CD4-positive, alpha-beta T cell treated with Interleukin-6 for 4 hours (primary cell): ENCODE measurements at regions not wholly inside any gene's neighbourhood (a gene's known extent, or its start where the extent isn't known, plus 50 kb on each side); places are given as distances from the start of the nearest gene placed in this dataset.
"Not testable (repeated sequence)": the region's sequence is repeated elsewhere in the genome, so short reads cannot be mapped to it uniquely, and the experiment has no call there.

ENCODE experiments used
- DNase-seq: peaks from one replicate; pipeline ENCODE4 v3.0.0-alpha.2; 2020; ENCODE audit warnings: mixed read lengths

DNA sequence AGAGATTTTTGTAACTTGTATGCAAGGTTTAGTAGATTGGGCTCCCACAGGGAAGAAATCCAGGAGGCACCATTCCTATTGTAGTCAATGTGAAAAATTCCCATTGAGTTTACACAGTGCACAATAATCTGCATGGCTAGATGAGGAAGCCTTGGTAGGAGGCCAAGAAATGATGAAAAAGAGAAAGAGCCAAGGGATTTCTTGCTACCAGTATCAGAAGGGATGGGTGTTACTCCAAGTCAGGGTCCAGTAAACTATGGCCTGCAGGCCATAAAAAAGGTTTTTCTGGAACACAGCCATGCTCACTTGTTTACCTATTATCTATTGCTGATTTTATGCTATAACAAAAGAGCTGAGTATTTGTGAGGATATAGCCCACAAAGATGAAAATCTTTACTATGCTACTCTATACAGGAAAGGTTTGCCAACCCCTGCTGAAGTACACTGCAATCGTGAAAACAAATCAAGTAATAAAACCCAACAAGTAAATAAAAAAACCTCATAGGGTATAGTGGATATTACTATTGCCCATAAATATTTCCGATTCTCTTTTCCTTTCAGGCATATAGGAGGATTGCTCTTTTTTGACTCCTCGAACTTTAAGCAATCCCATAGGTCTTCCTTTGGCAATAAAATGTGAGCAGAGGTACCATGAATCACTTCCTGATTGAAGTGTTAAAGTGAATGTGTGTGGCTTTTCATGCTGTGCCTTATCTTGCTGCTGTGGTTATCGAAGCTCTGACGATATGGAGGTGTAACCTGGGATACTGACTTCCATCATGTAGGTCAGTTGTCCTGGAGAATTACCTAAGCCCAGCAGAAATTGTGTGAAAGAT, 256.3 kb upstream of the MAGI2 start:
- no peak for DNase-seq

DNA sequence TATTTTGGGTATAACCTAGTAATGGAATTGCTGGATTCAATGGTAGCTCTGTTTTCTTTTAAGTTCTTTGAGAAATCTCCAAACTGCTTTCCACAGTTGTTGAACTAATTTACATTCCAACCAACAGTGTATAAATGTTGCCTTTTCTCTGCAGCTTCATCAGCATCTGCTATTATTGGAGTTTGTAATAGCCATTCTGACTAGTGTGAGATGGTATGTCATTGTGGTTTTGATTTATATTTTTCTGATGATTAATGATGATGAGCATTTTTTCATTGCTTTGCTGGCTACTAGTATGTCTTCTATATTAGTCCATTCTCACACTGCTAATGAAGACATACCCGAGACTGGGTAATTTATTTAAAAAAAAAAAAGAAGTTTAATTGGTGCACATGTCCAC, 248.6 kb upstream of the MAGI2 start:
- DNase-seq = no peak

DNA sequence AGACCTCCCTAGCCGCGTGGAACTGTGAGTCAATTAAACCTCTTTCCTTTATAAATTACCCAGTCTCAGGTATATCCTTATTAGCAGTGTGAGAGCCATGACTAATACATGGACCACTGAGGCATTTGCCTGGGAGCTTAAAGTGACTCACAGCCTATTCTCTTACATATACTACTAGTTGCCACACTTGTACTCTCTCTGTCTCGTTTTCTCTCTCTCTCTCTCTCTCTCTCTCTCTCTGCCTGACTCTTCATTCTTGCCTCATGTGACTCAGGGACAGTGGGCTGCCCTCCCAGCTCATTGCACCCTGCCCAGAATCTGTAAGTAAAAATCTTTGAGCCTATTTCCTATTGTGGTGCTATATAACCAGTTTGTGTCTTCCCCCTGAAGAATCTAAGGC, 238.5 kb upstream of the MAGI2 start:
- DNase-seq = no peak

DNA sequence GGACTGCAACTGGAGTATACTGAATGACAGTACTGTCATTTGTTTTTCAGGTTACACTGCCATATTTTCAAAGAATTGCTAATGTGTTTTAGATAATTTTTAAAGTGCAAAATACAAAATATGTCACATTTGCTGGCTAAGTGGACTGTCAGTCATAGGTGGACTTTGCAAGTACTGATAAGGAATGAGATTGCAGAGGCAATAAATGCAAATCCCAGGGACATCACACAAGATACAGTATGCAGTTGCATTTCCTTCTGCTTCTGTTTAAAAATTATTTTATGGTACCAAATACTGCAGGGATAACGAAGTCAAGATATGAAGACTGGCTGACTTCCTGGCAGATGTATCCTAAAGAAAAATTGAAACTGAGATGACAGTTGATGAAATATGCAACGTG, 237.6 kb upstream of the MAGI2 start:
- DNase-seq = no peak

DNA sequence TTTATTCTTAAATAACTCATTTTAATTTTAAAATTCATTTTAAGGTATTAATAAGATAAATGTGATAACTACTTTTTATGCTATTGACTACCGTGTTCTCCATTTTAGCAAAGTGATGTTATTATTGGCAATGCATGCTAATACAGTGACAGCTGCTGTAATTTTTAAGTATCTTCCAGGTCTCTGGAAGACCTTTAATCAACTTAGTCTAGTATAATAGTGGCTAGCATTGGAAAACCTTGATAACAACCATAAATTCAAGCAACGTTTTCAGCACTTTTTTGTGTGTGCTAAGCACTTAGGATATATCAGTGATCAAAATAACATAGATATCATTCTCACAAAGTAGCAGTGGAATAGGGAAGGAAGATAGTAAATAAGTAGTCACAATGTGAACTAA, 230.9 kb upstream of the MAGI2 start:
- DNase-seq = no peak

DNA sequence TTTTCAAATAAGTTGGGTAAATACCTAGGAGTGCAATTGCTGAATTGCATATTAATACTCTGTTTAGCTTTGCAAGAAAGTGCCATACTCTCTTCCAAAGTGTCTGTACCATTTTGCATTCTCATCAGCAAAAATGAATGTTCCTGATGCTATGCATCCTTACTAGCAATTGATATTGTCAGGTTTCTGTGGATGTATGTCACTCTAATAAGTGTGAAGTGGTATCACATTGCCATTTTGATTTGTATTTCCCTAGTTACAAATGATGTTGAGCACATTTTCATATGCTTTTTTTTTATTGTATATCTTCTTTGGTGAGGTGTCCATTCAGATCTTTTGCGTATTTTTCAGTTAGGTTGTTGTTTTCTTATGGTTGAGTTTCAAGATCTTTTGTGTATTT, 230.4 kb upstream of the MAGI2 start:
- no peak for DNase-seq

DNA sequence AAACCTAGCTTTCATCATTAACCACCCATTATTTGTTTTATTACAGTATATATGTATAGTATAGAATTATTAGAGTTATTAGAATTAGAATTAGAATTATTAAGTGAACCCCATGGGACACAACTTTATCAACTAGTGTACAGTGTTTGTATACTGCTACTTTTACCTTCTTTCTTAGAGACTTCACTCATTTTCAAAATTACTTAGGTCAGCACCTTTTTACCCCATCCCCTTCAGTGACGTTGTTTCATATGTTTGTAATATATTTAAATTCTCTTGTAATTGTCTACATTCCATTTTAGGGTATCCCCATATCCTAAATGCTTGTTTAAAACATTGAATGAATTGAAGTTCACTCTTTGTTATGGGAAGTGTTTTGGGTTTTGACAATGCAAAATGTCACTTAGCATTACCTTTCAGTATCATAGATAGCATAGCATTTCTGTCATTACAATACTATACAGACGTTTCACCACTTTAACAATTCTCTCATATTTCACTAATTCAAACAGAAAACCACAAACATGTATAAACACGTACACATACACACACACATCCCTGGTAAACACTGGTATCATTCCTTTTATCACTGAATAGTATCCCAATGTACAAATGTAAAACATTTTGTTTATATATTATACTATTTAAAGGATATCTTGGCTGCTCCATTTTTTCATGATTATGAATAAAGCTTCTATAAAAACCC, 229.9 kb upstream of the MAGI2 start:
- no peak for DNase-seq

DNA sequence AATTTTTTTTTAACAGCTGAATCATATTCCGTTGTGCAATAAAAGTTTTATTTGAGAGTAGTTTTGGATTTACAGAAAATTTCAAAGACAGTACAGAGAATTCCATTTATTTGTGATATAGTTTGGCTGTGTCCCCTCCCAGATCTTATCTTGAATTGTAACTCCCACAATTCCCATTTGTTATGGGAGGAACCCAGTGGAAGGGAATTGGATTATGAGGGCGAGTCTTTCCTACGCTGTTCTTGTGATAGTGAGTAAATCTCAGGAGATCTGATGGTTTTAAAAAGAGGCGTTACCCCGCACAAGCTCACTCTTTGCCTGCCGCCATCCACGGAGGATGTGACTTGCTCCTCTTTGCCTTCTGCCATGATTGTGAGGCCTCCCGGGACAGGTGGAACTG, 228.0 kb upstream of the MAGI2 start:
- no peak for DNase-seq

DNA sequence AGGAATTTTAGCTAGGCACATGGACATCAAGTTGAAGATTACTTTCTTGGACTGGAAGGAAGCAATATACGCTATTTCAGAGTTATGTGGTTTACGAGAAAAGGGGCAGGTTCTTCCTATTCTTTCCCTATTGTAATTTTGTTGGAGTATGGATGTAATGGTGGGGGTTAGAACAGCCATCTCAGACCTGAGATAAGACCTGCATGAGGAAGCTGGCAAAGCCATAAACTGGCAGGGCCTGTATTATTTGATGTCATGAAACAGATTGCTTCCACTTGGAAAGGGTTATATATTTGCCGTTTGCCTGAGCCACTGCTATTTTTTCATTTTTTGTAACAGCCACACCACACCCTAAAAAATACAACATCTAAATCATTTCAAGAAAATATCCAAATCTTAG, 220.5 kb upstream of the MAGI2 start:
- DNase-seq = no peak

DNA sequence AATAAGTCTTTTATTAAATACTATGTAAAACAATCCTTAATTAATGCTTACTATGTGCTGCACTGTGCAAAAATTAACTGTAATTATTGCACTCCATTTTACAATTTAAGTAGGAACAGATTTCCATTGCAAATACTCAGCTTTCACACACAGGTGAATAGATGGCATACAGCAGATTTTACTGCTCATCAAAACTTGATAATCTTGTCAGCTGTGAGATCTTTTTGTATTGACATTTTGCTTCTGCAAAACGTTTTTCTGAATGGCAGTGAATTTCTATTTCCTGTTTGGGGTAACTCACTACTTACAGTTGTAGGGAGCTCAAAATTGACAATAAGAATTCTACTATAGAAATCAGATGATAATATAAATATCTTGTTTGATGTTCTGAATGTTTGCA, 220.0 kb upstream of the MAGI2 start:
- DNase-seq = no peak

DNA sequence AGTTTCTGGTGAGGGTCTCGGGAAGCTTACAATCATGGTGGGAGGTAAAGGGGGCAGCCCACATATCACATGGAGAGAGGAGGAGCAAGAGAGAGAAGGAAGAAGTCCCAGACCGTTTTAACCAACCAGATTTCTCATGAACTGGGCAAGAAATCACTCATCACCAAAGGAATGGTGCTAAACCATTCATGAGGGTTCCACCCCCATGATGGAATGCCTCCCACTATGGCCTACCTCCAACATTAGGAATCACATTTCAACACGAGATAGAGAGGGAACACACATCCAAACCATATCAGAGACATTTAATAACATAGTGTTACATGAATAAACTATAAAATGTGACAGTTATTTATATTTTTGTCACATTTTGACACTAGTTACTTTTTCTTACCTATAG, 214.8 kb upstream of the MAGI2 start:
- no peak for DNase-seq

DNA sequence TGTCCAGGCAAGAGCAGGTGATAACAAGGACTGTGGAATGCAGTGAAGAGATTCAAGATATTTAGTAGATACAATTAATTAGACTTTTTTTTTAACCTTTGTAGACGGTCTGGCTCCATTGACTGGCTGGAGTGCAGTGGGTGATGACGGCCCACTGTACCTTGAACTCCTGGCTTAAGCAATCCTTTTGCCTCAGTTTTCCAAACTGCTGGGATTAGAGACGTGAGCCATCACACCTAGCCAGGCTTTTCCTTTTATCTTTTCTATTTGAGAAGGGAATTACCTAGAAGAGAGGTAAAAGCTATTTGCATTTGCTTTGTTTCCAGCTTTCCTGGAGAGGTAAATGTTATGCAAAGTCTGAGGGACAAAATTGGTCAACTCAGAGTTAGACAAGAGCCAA, 213.0 kb upstream of the MAGI2 start:
- no peak for DNase-seq

DNA sequence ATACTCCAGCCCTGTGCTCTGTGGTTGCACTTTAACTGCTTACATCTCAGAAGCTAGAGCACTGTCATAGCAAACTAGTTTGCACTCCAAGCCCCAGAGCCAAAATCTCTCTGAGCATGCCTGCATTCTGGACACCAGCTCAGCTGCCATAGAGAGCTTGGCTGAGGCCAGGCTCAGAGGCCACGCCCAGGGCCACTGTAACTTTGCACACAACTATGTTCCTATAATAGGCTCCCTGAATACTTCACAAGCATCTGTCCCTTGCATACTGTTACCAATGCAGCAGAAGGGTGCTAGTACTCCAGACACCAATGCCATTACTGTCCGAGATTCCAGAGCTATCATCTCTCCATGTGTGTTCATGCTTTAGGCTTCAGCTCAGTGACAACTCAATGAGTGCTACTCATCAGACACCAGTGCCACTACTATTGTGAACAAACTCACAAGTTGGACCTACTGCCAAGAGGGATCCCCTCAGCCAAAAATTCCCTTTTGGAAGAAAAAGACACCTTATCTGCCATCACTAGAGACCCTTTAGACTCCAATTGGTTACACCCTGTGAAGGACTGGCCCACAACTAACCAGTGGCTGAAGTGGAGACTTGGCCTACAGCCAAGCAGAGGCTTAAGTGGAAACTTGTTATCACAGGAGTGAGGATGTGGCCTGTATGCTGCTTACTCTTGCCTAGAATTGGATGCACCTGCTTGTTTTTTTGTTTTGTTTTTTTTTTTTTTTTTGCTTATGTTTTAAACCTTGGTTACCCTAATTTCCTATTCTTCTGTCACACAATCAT, 211.6 kb upstream of the MAGI2 start:
- DNase-seq = no peak

DNA sequence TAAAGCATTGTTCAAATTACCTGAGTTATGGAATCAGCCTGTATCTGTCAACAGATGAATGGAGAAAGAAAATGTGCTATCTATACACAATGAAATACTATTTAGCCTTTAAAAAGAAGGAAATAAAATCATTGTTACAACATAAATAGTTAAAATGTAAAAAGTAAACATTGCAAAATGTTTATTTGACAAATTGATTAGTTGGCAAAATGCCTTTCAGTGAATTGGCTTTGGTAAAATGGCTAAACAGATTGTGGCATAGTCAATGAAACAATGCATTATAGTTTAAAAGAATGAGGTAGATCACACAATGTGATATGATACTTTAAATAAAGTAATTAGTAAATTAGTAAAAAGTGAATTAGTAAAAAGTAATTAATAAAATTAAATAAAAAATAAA, 204.8 kb upstream of the MAGI2 start:
- DNase-seq = no peak

DNA sequence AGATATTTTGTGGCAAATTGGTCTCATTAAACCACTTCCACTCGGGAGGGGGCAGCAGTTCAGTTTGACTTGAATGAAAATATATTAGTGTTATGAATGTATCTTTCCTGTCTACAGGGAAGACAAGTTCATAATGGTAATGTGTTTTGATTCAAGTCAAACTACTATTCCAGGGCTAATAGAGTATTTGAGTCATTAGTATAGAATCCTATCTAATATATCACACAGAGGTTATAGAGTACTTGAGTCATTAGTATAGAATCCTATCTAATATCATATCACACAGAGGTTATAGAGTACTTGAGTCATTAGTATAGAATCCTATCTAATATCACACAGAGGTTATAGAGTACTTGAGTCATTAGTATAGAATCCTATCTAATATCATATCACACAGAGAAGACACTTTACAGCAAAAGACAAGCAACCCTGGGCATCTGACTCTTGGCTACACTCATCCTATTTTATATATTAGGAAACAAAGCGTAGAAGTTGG, 199.7 kb upstream of the MAGI2 start:
- DNase-seq = no peak

DNA sequence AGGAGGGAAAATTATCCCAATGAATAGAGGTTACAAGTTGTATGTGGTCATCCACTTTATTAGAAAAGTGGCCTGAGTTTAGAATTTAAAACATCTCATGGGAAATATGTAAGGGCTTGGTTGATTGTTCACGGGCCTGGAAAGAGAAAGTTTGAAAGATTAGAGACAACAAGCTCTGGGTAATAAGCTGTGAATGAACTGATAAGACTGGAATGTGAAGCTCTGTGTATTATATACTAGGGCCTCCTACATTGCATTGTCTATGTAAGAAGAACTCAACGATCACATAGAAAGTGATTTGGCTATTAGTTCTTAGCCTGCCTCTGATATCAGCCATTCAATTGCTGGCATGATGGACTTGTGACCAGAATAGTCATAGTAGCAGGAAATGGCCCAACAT, 199.2 kb upstream of the MAGI2 start:
- no peak for DNase-seq

DNA sequence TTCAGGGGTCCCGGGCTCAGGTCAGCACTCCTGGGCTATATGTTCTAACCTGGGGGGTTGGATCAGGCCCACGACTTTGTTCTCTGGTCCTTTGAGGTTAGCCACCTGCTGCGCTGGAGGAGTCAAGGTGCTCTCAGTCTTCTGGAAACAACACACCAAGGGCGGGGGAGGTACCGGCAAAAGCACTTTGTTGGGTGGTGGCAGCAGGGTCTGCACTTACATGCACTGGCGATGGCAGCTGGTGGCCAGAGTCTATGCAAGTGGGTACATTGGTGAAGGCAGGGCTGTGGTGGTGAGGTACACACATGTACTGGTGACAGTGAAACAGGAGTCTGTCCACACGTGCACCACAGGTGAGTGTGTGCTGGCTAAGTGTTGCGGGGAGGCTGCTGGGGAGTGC, 194.2 kb upstream of the MAGI2 start:
- no peak for DNase-seq

DNA sequence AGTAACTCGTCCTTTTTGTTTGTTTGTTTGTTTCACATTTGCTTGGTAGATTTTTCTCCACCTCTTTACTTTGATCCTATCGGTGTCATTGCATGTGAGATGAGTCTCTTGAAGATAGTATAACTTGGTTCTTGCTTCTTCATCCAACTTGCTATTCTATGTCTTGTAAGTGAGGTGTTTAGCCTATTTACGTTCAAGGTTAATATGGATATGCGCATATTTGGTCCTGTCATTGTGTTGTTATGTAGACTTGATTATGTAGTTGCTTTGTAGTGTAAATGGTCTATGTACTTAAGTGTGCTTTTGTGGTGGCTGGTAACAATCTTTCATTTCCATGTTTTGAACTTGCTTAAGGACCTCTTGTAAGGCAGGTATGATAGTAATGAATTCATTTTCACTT, 192.8 kb upstream of the MAGI2 start:
- no peak for DNase-seq

DNA sequence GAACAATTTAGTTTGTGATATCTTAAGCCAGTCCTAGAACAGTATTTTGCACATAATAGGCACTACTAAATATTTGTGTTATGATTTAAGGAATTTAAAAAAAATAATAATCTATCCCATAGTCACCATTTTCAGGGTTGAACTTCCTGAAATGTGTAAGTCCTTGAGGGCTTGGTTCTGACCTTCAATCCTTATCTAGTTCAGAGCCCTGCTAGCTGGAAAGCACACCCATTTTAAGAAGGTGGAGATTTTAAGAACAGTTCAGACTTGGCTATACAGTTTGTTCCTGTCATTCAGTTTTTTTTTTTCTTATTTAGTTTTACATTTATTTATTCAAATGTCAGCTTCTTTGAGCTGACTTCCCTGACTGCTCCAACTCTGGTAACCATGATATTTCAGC, 183.4 kb upstream of the MAGI2 start:
- DNase-seq = no peak

DNA sequence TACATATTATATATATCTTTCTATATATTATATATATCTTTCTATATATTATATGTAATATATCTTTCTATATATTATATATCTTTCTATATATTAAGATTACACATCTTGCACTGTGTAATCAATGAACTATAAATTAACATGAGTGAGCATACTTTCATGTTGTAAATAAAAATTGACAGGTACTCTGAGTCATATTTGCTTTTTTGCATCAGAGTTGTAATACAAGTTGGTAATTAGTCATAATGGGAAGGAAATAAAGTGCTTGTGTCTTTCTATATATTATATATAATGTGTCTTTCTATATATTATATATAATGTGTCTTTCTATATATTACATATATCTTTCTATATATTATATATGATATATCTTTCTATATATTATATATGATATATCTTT, 172.5 kb upstream of the MAGI2 start:
- DNase-seq = not testable (repeated sequence)

DNA sequence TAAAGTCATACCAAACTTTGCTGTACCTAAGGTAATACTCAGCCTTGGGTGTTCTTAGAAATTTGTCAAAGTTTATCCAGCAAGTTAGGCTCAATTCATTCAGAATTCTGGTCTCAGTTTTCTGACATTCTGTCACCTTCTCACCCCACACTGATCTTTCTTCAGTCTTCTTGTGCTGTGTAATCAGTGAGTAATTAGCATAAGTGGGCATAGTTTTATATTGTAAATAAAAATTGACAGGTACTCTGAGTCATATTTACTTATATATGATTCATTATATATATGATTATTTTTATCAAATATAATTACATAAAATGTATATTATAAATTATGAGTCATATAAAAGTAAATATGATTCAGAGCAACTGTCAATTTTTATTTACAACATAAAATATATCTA, 170.9 kb upstream of the MAGI2 start:
- no peak for DNase-seq

DNA sequence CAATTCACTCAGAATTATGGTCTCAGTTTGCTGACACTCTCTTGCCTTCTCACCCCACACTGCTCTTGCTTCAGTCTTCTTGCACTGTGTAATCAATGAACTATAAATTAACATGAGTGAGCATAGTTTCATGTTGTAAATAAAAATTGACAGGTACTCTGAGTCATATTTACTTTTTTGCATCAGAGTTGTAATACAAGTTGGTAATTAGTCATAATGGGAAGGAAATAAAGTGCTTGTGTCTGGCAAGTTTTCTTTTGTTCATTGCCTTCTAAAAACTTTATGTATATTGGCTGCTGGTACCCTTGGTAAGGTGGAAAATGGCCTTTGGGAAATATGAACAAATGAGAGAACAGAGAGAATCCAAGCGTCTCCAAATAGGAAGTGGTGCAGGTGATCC, 169.3 kb upstream of the MAGI2 start:
- no peak for DNase-seq

DNA sequence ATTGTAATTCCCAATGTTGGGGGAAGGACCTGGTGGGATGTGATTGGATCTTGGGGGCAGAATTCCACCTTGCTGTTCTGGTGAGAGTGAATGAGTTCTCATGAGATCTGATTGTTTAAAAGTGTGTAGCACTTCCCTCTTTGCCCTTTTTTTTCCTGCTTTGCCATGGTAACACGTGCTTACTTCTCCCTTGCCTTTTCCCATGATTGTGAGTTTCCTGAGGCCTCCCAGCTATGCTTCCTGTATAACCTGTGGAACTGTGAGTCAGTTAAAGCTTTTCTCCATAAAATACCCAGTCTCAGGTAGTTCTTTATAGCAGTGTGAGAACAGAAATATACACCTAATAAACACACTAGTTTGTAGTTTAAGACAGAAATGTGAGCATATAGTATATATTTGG, 166.8 kb upstream of the MAGI2 start:
- no peak for DNase-seq

DNA sequence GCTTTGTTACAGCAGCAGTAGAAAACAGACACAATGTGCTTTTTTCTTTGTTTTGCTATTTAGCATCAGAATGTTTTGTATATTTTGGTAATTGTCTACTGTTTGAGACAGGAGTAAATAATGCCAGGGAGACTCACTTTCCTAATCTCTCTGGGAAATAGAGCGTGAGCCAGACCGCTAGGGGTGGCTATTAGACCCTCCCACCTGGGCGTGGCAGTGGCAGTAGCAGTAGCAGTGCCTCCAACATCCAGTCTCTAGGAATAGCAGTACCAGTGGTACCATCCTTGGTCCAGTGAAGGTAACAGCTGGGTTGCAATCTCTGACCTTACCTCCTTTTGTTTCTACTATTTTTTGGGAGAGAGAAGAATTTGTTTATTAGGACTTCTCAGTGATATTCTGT, 165.7 kb upstream of the MAGI2 start:
- DNase-seq = no peak
